ENCODE measurements at regions not wholly inside any gene's neighbourhood (a gene's known extent, or its start where the extent isn't known, plus 50 kb on each side); places are given as distances from the start of the nearest gene placed in this dataset.

DNA sequence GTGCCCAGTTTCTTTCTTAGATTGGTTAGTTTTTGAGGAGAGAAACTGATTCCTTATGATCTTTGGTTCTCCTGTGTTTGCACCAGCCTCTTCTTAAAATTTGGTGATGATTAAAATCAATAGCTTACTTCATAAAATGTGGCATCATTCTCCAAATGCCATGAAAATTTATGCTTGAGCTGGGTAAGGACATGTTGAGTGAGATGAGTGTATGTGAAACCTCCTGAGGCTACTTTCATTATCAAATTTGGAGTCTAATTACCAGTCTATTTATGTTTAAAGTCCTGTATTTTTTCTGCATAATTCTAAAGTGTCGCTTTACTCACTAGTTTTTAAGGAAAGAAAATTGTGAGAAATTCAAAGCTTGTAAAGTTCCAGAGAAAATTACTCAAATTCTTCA lies 102.1 kb downstream of the DIPK2A start:
- no peak for DNase-seq (ENCODE audit: low spot score)

DNA sequence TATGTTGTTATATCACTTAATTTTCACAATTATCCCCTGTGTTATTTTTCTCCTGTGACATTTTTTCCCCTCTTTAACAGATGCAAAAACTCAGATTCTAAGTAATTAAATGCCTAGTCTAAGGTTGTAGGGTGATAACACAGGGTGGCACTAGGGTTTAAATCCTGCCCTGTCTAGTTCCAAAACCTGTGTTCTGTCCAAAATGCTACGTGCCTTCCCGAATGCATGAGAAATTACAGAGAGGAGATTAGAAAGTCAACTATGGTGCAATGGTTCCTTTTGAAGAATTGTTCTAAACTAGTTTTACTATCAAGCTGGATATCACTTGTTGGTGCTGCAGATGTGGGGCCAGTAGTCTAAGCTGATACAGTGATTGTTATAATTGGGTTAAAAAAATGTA lies 108.0 kb downstream of the DIPK2A start:
- no peak for DNase-seq (ENCODE audit: low spot score)

DNA sequence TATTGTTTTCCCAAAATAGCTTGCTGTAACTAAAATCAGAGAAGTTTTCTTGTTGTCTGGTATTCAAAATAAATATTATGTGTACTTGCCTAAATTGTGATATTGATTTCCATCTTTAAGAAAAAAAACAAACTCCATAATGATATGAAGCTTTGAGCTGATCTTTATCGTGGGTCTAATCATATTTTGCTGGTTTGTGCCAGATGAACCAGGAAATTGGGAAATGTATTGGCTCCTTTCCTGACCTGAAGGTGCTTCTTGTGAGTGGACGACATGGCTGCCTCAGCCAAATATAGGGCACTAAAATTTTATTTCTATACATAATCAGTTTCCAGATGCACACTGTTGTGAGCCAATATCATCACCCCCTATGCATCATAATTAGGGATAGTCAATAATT lies 113.3 kb downstream of the DIPK2A start:
- no peak for DNase-seq (ENCODE audit: low spot score)

DNA sequence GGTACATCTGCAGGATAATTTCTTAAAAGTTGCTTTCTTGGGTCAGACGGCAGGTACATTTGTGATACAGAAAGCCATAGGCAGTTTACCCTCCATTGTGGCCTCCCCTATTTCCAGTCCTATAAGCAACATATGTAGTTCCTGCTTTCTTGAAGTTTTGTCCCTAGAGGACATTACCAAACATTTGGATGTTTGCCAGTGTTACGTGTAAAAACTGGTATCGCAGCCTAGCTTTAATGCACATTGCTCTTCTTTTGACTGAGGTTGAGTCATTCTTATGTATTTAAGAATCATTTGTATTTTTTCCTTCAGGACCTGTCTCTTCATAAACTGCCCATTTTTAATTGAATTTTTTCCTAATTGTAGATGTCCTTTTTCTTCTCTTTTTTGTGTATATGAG lies 114.3 kb downstream of the DIPK2A start:
- DNase-seq (ENCODE audit: low spot score), result no peak

DNA sequence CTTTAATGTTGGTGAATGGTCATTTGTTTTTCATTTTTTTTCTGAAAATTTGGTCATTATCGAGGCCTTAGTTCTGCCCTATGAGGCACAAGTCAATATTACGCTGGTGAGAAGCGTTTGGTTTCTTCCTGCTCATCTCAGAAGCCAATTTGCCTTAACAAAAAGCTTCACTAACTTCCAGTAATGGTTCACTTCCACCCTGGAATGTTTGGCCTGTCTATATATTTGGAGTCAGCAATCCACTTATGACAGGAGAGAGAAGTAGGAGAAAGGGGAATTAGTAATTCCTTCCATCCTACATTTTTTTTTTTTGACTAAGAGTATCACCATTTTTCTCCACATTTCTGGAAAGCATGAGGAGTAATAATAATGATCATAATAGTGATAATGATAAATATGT lies 124.4 kb downstream of the DIPK2A start:
- no peak for DNase-seq (ENCODE audit: low spot score)

DNA sequence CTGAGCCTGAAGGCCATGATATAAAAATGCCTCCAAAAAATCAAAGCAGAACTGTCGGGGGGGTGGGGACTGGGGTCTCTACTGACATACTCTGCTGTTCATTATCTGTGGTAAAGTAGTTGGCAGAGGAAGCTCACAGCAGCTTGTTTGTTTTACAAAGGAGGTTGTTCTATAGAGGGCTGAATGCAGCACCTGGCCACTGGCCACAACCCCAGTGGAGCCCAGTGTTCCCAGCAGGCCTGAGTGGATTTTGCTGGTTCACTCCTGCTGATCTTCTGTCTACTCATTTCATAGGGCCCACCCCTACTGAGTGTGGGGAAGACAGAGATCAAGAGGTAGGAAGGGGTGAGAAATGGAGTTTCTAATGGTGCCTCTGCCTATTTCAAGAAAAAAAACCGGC lies 125.5 kb downstream of the DIPK2A start:
- no peak for DNase-seq (ENCODE audit: low spot score)

DNA sequence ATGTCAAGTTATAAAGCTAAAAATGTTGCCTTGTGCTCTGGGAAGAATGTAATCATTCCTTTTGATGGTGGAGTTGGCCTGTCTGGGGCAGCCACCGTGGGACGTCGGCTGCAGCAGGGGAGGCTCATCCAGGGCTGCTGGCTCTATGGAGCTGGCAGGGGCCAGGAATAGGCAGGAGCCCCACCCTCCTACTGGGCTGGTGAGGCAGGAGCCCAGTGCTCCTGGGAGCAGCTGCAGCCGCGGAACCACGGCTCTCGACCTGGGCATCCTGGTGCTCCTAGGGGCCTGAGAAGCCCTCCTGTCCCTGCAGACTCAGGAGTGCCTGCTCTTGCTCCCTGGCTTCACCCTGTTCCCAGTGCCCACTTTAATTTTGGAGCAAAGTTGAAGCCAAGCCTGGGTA lies 127.1 kb downstream of the DIPK2A start:
- DNase-seq (ENCODE audit: low spot score), result no peak

DNA sequence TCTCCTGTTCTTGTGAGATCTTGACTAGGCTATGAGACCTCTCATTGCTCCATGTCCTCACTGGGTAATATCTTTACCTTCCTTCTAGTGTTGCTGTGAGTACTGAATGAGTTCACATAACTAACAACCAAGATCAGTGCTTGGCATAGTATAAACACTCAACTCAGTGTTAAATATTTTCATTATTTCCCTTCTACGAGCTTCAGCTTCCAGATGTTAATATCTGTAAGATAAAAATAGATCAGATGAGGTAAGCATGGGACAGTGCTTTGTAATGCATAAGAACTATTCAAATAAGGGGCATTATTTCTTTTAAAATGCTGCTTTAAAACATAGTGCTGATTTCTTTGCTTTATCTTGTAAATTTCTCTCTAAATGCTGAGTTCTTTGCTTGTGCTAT lies 130.8 kb downstream of the DIPK2A start:
- no peak for DNase-seq (ENCODE audit: low spot score)

DNA sequence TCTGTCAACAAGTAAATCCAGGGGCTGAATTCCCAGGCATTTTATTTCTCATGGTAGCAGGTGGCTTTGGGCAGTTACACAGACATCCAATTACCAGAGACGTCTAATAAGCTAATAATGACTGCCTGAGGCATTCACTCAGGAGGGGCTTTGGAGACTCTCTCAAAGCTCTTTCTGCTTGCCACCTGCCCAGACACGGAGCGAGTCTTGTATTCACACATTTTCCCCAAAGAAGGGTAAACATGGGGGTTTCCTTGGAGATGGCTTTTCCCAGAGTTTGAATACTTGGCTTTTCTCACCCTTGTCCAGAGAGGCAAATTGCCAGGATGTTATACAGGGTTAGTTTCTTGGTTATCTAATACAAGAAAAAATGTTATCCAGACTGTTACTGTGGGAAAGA lies 132.6 kb downstream of the DIPK2A start:
- DNase-seq (ENCODE audit: low spot score), result peak; percentile 26

DNA sequence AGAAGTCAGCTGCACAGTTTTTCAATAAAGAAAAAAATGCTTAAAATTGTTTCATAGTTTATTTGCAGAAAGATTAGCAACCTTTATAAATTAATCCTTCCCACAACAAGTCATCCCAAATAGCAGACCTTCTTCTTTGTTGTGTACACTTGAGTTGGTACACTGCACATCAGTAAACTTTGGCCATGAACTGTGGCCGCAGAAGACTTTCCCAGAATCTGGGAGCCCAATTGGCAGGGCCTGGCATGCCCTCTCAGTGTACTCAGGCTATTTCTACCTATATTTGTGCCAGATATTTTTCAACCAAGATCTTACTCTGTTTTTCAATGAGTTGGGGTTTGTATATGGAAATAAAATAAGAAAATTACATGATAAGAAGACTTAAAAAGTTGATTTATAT lies 133.1 kb downstream of the DIPK2A start:
- DNase-seq (ENCODE audit: low spot score), result no peak

DNA sequence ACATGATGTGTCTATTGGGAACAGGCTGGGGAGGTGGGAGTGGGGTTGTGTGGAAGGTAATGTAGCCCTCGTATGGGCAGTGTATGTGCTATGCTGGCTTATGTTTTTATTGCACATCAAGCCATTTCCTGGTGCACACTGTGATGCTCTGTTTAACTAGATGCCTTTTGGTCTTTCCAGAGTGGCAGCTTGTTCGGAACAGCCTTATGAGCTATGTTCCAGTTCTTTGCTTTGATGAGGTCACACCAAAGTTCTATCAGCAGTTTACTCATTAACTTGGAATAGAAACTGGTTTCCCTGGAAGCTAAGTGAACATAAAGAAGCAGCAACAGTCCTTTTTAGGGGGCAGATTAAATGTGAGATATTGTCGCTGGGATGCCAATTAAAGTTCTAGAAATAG lies 133.9 kb downstream of the DIPK2A start:
- no peak for DNase-seq (ENCODE audit: low spot score)

DNA sequence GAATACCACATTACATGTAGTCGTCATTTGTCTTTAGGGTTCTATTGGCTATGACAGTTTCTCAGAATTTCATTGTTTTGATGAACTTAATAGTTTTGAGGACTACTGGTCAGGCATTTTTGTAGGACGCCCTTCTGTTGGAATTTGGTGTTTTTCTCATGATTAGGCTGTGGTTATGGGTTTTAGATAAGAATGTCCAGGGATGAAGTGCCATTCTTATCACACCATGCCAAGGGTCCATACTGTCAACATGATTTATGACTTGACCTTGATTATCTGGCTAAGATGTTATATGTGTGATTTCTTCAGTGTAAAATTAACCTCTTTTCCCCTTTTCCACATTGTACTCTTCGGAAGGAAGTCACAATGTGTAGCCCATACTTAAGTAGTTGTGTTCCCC lies 135.3 kb downstream of the DIPK2A start:
- DNase-seq (ENCODE audit: low spot score), result no peak

DNA sequence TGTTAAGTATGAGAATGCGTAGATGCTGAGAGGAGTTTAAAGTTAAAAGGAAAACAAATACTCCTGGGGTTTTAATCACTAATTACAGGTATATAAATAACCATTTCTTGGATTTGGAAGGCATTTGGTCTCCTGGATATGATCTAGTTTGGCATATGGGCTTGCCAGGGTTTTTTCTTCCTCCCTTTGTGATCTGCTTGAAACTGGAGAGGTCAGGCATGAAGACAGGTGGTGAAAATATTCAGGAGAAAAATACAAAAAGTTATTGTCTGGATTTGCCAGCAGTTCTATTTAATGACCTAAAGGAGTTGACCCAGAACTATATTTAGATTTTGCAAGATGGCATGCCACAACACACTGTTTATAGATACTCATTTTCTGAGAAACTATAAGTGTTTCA lies 136.3 kb downstream of the DIPK2A start:
- DNase-seq (ENCODE audit: low spot score), result no peak

DNA sequence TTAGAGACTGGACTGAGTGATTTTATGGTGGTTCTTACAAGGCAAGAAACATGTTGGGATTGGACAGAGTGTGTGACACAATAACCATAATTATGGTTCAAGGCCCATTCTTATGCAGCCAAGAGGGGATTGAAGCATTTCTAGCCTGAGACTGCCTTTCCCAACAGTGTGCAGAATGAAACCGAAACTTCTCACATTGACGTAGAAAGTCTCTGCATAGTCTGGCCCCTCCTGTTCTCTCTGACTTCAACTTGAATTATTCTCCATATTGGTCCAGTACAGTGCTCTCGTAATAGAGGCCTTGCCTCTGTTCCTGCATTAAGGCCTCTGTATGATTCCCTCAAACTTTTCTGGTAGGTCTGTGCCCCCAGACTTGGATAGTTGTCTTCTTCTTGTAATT lies 138.3 kb downstream of the DIPK2A start:
- peak; percentile 29 for DNase-seq (ENCODE audit: low spot score)

DNA sequence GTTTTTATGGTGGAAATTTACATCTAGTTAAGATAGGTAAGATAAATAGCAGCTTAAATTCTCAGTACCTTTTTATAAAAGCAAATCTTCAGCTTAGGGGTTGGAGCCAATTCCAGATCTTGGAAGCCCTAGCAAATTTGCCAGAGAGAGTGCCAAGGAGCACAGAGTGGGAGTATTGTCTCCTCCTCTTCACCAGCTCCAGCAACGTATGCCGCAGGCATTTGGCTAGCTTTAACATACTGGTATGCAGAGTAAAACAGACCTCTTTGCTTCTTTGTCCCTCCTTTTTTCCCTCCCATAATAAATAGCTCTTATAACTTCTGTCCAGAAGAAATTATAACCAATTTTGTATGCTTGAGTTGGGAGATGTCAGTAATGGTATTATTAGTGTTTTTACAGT lies 140.4 kb downstream of the DIPK2A start:
- DNase-seq (ENCODE audit: low spot score), result peak; percentile 23

DNA sequence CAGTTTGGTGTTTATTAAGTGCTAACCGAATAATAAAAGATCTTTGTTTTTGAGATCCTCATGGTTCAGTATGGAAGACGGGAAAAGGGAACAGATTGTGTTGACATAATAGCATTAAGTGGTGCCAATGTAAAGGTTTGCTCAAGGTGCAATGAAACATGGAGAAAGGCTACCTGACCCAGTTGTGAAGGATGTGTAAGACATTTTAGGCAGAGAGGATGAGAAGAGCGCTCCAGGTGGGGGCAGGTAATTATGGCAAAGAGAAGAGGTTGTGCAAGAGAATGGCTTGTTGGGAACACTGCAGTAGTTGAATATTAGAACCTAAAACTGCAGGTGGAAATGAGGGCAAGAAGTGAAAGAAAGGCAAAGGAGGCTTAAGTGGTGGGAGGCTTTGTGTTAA lies 140.8 kb downstream of the DIPK2A start:
- no peak for DNase-seq (ENCODE audit: low spot score)

DNA sequence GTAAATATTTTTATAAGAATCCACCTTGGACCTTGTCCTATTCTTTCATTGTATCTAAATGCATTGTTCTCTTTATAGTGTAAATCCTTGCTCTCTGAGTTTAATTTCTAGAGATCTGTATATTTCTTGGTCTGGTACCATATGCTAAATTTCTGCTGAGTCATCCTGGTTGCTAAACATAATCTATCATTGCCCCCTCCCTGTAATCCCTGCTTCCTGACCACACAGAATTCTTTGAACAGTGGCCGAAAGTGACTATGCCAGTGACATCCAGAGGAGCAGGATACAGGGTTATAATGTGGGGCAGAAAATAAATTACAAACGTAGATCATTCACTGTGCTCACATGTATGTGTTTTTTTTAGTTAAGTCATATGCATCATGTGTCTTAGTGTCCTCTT lies 143.1 kb downstream of the DIPK2A start:
- DNase-seq (ENCODE audit: low spot score), result no peak

DNA sequence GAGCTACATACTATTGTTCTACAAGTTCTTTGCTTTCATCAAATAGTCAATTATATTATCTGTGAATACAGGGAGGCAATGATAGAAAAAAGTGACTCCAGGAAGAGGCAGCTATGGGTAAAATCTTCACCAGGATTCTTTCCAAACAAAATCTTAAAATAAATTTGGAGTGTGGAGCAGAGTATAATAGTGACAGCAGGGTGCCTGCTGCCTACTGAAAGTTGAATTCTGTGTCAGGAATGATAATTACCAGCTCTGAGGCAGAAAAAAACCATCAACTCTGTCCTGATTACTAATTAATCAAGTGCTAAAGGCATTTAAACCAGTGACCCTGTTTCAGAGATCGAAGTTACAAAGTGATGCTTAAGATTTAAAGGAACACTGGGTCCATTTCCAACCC lies 148.0 kb downstream of the DIPK2A start:
- DNase-seq (ENCODE audit: low spot score), result peak; percentile 39

DNA sequence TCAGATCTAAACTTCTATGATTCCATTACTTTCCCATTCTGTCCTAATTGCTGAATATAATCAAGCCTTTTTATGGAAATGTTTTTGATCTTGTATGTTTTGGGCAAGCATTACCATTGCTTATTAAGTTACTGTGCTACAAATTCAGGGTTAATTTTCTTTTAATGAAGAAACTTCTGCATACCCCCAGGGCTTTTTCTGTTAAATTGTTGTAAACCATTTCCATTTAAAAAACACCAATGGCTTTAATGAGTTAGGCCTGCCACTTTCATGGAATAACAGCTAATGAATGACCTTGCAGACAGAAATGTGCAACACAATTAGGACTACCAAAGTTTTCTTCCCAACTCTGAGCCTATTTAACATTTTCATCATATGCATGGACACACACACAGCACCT lies 150.0 kb downstream of the DIPK2A start:
- no peak for DNase-seq (ENCODE audit: low spot score)

DNA sequence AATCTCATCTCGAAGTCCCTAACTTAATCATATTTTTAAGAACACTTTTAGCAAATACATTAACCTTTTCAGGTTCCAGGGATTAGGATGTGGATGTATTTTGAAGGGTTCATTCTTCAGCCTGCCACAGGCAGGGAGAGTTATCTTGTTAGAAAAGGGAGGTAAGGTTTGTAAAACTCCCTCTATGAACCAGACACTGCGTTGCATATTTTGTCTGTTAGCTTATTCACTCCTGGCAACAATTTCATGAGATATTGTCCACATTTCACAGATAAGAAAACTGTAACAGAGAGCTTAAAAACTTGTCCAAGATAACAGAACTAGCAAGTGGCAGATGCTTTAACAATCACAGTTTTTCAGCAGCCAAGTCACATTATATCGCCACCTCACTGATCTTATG lies 155.4 kb downstream of the DIPK2A start:
- no peak for DNase-seq (ENCODE audit: low spot score)

DNA sequence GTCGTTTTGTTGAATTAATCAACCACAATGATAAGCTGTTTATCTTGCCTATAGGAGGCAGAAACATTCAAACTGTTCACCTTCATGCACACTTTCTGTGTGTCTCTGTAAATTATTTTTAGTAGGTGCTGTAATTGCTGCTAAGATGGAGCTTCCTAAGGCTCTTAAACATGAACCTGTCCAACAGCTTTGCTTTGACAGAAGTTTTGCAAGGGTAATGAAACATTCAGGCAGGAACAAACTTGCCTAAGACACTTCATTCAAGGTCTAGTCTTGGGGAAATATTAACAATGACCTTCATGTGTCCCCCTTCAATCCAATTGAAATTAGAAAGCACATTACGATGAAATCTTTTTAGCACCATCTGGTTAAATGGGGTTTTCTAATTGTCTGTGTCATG lies 156.1 kb downstream of the DIPK2A start:
- DNase-seq (ENCODE audit: low spot score), result no peak

DNA sequence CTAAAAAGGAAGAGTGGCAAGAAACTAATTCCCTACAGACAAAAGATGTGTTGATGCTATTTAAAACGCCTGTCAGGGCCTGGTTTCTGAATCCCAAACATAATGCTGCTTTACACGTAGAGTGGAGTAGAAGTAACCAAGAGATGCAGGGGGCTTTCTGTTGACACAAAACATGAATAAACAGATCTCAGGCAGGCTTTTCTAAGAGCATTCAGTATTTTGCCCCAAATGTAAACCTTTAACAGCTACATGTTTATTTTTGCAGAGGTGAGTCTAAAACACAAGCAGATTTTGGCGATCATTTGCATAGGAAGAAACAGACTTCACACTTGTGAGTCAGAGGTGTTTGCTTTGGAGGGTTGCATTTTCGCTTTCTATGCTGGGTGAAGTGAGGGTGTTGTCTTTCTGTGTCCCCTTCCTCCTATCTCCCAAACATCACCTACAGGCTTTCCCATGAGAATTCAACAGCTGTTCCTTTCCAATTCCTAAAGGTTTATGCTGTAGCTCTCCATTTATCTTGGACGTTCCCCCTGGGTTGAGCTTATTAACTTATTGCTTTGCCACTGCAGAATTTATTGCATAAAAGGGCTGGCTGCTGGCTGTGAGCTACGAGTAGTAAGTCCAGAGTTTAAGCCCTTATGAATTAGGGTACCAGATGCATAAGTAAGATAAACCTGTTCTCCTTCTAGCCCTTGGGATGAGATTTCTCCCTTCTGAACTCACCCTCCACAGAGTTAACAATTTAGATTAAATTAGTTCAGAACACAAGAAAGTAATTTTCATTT lies 156.7 kb downstream of the DIPK2A start:
- DNase-seq (ENCODE audit: low spot score), result no peak

DNA sequence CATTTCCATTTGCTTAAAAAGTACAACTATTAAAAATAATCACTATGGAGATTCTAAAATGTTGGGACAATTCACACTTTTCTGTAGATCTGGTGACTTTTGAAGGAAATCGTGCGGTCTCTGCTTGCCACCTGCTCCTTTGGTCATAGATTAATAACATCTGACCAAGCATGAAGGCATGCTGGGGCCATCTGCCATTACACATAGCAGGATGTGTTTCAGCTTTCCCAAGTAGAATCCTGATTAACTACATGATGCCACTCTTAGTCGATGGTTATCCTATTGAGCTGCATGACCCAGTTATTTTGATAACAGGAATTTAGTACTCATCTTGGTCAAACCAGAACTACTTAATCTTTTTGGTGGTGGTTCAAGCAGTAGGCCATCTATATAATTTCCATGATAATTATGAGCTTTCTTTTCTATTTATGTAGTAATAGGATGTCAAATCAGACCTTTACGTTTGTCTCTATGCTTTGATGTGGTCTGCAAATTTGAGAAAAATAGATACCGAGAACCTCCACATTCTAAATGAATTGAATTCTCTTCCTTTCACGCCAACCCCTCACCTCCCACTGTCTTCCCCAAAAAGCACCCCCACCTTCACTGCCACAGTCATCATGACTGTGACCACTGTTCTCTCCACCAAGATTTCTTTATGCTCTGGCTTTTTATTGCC lies 158.1 kb downstream of the DIPK2A start:
- DNase-seq (ENCODE audit: low spot score), result no peak

DNA sequence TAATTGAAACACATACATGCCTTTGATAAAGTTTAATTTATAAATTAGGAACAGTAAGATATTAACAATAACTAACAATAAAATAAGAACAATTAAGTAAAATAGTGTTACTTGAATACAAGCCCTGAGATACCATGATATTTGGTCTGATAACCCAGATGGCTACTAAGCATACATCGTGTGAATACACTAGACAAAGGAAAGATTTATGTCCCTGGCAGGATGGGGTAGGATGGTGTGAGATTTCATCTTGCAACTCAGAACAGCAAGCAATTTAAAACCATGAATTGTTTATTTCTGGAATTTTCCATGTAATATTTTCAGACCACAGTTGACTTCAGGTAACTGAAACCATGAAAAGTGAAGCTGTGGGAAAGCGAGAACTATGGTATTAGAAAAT lies 169.5 kb downstream of the DIPK2A start:
- DNase-seq (ENCODE audit: low spot score), result no peak
